ENCODE measurements at regions not wholly inside any gene's neighbourhood (a gene's known extent, or its start where the extent isn't known, plus 50 kb on each side); places are given as distances from the start of the nearest gene placed in this dataset.

- DNase-seq (ENCODE audit: low read depth, low spot score) (no peak), FAIRE-seq (no peak)
- H3K9ac ChIP-seq (ENCODE audit: control insufficient read depth, extremely low read depth, insufficient read depth, low read length), result no peak overlapping the region
- H4K20me1 ChIP-seq (ENCODE audit: control insufficient read depth, extremely low read depth, insufficient read depth, low read length), result no peaks in the 10 kb centered on the region
- H3K27ac ChIP-seq (ENCODE audit: control insufficient read depth, insufficient read depth, low read length), result no peak overlapping the region
- H3K9me3 ChIP-seq (ENCODE audit: control insufficient read depth, low read depth, low read length), result no peaks in the 10 kb centered on the region
- H3K9me1 ChIP-seq (ENCODE audit: control insufficient read depth, extremely low read depth, insufficient read depth, low read length), result no peaks in the 10 kb centered on the region
- H3K4me1 ChIP-seq (ENCODE audit: control insufficient read depth, extremely low read depth, insufficient read depth, low read length), result no peaks in the 10 kb centered on the region
- dilution Hi-C loops (cut with MboI; ENCODE audit: extremely low pct_ligation_motif_present, low sequenced_read_pairs), result no loop called here
- no peaks in the 10 kb centered on the region for H3K36me3 ChIP-seq (ENCODE audit: control insufficient read depth in 2 of 2, extremely low read depth in 1 of 2, insufficient read depth in 2 of 2, low read length in 2 of 2)
- H3K79me2 ChIP-seq (ENCODE audit: control insufficient read depth, insufficient read depth, low read length), result no peaks in the 10 kb centered on the region
- TF ChIP-seq CTCF (optimal IDR thresholded peaks at IDR 0.05 in 1 of 3, IDR thresholded peaks at IDR 0.05 in 1 of 3, conservative IDR thresholded peaks at IDR 0.05 in 1 of 3; ENCODE audit: extremely low read depth in 1 of 3, insufficient read depth in 2 of 3, low read length in 3 of 3) (no peak), EZH2 (IDR thresholded peaks at IDR 0.05; ENCODE audit: low read length) (no peak)
- no peak overlapping the region for H3K4me2 ChIP-seq (ENCODE audit: control insufficient read depth, extremely low read depth, insufficient read depth, low read depth, low read length)
- no peaks in the 10 kb centered on the region for H3K27me3 ChIP-seq (ENCODE audit: control insufficient read depth, extremely low read depth, insufficient read depth, low read length)
- no peak overlapping the region for H2AFZ ChIP-seq (ENCODE audit: control insufficient read depth, low read length)
- no peak overlapping the region for H3K4me3 ChIP-seq (ENCODE audit: control insufficient read depth in 2 of 3, extremely low read depth in 1 of 3, insufficient read depth in 2 of 3, low read depth in 1 of 3, low read length in 3 of 3)
Observed at GRCh38 chr14:44768935-44769334, 192.8 kb downstream of the KLHL28 start.

GRCh38 chr14:44767646-44768173, 194.0 kb downstream of the KLHL28 start:
- H3K4me1 ChIP-seq (ENCODE audit: control insufficient read depth, extremely low read depth, insufficient read depth, low read length), result no peaks in the 10 kb centered on the region
- FAIRE-seq (no peak), DNase-seq (ENCODE audit: low read depth, low spot score) (no peak)
- H3K36me3 ChIP-seq (ENCODE audit: control insufficient read depth in 2 of 2, extremely low read depth in 1 of 2, insufficient read depth in 2 of 2, low read length in 2 of 2), result no peaks in the 10 kb centered on the region
- no peak overlapping the region for H2AFZ ChIP-seq (ENCODE audit: control insufficient read depth, low read length)
- H3K4me2 ChIP-seq (ENCODE audit: control insufficient read depth, extremely low read depth, insufficient read depth, low read depth, low read length), result no peak overlapping the region
- TF ChIP-seq CTCF (optimal IDR thresholded peaks at IDR 0.05 in 1 of 3, IDR thresholded peaks at IDR 0.05 in 1 of 3, conservative IDR thresholded peaks at IDR 0.05 in 1 of 3; ENCODE audit: extremely low read depth in 1 of 3, insufficient read depth in 2 of 3, low read length in 3 of 3) (no peak), EZH2 (IDR thresholded peaks at IDR 0.05; ENCODE audit: low read length) (no peak)
- no peaks in the 10 kb centered on the region for H3K9me1 ChIP-seq (ENCODE audit: control insufficient read depth, extremely low read depth, insufficient read depth, low read length)
- H3K4me3 ChIP-seq (ENCODE audit: control insufficient read depth in 2 of 3, extremely low read depth in 1 of 3, insufficient read depth in 2 of 3, low read depth in 1 of 3, low read length in 3 of 3), result no peak overlapping the region
- H3K9me3 ChIP-seq (ENCODE audit: control insufficient read depth, low read depth, low read length), result no peaks in the 10 kb centered on the region
- dilution Hi-C loops (cut with MboI; ENCODE audit: extremely low pct_ligation_motif_present, low sequenced_read_pairs), result no loop called here
- no peaks in the 10 kb centered on the region for H3K27me3 ChIP-seq (ENCODE audit: control insufficient read depth, extremely low read depth, insufficient read depth, low read length)
- H4K20me1 ChIP-seq (ENCODE audit: control insufficient read depth, extremely low read depth, insufficient read depth, low read length), result no peaks in the 10 kb centered on the region
- no peak overlapping the region for H3K27ac ChIP-seq (ENCODE audit: control insufficient read depth, insufficient read depth, low read length)
- H3K79me2 ChIP-seq (ENCODE audit: control insufficient read depth, insufficient read depth, low read length), result no peaks in the 10 kb centered on the region
- H3K9ac ChIP-seq (ENCODE audit: control insufficient read depth, extremely low read depth, insufficient read depth, low read length), result no peak overlapping the region

Data from keratinocyte (primary cell).